ENCODE measurements at regions not wholly inside any gene's neighbourhood (a gene's known extent, or its start where the extent isn't known, plus 50 kb on each side); places are given as distances from the start of the nearest gene placed in this dataset.

DNA sequence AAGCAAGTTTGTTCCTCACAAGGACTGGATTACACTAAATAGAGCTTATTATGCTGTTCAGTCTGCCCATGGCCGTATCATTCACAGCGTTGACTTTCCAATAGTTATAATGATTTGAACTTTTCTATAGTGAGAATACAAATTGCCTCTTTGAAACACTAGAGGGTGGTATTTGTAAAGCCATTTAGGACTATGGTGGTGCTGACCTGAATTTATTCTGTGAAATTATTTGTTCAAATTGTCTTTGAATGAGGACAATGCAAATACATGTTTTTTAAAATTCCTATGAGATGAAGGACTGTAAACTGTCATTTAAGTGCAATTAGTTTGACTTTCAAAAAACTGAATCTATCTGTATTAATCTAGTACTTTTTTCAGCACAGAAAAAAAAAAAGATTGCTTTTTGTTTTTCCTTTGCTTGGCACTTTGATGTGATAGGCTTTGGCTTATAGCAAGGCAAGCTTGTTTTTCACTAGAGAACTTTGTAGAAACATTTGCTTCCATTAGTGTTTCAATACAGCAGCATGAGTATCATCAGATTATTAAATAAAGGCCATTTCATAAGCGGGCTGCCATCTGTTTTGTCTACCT is 122.7 kb upstream of the TMEM229A start:
- DNase-seq, result no peak
- Histone ChIP-seq H3K27me3 (no peaks in the 10 kb centered on the region), H3K4me3 (ENCODE audit: low read depth, low read length) (no peak overlapping the region), H3K9me3 (no peaks in the 10 kb centered on the region), H3K36me3 (no peaks in the 10 kb centered on the region), H3K4me1 (no peaks in the 10 kb centered on the region; the same call in 1 of the 2 replicates)
- TF ChIP-seq, protein P1, sequence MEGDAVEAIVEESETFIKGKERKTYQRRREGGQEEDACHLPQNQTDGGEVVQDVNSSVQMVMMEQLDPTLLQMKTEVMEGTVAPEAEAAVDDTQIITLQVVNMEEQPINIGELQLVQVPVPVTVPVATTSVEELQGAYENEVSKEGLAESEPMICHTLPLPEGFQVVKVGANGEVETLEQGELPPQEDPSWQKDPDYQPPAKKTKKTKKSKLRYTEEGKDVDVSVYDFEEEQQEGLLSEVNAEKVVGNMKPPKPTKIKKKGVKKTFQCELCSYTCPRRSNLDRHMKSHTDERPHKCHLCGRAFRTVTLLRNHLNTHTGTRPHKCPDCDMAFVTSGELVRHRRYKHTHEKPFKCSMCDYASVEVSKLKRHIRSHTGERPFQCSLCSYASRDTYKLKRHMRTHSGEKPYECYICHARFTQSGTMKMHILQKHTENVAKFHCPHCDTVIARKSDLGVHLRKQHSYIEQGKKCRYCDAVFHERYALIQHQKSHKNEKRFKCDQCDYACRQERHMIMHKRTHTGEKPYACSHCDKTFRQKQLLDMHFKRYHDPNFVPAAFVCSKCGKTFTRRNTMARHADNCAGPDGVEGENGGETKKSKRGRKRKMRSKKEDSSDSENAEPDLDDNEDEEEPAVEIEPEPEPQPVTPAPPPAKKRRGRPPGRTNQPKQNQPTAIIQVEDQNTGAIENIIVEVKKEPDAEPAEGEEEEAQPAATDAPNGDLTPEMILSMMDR (IDR thresholded peaks at IDR 0.05; ENCODE audit: low read depth, low read length), result peak; percentile 59

DNA sequence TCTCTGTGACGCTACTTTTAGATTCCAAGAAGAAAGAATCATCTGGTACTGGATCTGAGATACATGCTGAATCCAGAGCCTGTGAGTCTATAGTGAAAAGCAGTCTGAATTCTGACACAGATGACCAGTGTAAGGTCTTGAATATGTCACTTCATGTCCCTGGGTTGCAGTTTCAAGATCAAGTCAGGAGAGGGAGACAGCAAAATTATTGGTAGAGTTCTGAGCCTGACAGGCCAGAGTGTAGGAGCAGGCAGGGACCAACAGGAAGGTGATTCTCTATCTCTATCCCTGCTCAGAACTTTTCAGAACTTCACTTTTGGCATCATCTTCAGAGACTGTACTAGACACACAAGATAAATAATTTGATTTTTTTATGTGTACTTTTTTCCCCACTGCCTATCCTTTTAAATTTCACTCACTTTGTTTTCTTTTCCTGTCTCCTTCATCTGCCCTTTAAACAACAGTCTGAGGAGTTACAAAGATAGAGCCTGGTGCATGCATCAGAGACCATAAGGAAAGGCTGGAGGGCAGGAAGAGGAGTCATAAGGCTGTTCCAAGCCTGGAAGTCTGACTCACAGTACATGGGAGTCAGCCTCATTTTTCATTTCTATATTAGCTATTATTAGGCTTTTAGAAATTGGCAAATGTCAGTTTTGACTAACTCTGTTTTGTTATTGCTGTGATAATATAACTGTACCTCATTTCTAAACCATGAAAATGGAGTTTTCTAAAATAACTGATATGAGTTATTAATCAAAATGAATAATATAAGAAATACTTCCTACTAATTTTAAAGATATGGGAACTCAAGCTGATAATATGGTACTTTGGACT is 120.2 kb upstream of the TMEM229A start:
- TF ChIP-seq, protein P1 (IDR thresholded peaks at IDR 0.05; ENCODE audit: low read depth, low read length), result peak; percentile 78
- Histone ChIP-seq H3K4me3 (ENCODE audit: low read depth, low read length) (no peak overlapping the region), H3K4me1 (no peaks in the 10 kb centered on the region; the same call in 1 of the 2 replicates), H3K9me3 (no peaks in the 10 kb centered on the region), H3K36me3 (no peaks in the 10 kb centered on the region), H3K27me3 (no peaks in the 10 kb centered on the region)
- peak; percentile 44 for DNase-seq

DNA sequence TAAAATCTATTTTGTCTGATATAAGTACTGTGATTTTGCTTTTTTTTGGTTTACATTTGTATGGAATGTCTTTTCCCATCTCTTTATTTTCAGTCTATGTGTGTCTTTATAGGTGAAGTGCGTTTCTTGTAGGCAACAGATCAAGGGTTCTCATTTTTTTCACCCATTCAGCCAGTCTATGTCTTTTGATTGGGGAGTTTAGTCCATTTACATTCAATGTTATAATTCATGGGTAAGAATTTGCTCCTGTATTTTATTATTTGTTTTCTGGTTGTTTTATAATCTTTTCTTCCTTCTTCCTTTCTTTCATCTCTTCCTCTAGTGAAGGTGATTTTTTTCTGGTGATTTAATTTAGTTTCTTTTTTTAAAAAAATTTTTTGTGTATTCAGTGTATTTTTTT is 104.8 kb upstream of the TMEM229A start:
- TF ChIP-seq, protein P1 (IDR thresholded peaks at IDR 0.05; ENCODE audit: low read depth, low read length), result no peak
- no peak for DNase-seq
- Histone ChIP-seq H3K27me3 (no peaks in the 10 kb centered on the region), H3K36me3 (no peaks in the 10 kb centered on the region), H3K9me3 (no peaks in the 10 kb centered on the region), H3K4me3 (ENCODE audit: low read depth, low read length) (no peak overlapping the region), H3K4me1 (no peaks in the 10 kb centered on the region)

DNA sequence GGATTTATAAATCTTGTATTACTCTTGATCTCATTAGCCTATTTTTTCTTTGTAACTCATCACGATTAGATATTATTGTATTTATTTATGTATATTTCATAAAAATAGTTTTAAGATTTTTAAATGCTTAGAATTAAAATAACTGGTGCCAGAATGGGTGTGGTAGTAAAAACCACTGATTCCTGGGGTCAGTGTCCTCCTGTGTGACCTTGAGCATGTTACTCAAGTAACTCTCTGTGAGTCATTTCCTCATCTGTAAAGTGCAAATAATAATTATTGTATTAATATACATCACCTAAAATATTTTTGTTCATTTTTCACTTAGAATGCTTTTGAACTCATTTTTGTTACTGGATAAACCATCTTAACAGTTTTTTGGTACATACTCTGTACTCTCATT is 91.3 kb upstream of the TMEM229A start:
- TF ChIP-seq, protein P1 (IDR thresholded peaks at IDR 0.05; ENCODE audit: low read depth, low read length), result no peak
- Histone ChIP-seq H3K36me3 (no peaks in the 10 kb centered on the region), H3K4me1 (no peaks in the 10 kb centered on the region), H3K9me3 (no peaks in the 10 kb centered on the region), H3K27me3 (no peaks in the 10 kb centered on the region), H3K4me3 (ENCODE audit: low read depth, low read length) (no peak overlapping the region)
- no peak for DNase-seq

DNA sequence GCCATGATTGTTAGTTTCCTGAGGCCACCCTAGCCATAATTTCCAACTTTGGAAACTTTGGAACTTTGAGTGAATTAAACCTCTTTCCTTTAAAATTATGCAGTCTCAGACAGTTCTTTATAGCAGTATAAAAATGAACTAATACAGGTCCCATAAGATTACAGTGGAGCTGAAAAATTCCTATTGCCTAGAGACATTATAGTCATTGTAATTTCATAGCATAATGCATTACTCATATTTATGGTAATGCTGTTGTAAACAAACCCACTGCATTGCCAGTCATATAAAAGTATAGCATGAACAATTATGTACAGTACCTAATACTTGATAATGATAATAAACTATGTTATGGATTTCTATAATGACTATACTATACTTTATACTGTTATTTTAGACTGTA is 88.0 kb upstream of the TMEM229A start:
- Histone ChIP-seq H3K36me3 (no peaks in the 10 kb centered on the region), H3K9me3 (no peaks in the 10 kb centered on the region), H3K4me3 (ENCODE audit: low read depth, low read length) (no peak overlapping the region), H3K27me3 (no peaks in the 10 kb centered on the region), H3K4me1 (no peaks in the 10 kb centered on the region)
- DNase-seq, result no peak
- TF ChIP-seq, protein P1 (IDR thresholded peaks at IDR 0.05; ENCODE audit: low read depth, low read length), result no peak

DNA sequence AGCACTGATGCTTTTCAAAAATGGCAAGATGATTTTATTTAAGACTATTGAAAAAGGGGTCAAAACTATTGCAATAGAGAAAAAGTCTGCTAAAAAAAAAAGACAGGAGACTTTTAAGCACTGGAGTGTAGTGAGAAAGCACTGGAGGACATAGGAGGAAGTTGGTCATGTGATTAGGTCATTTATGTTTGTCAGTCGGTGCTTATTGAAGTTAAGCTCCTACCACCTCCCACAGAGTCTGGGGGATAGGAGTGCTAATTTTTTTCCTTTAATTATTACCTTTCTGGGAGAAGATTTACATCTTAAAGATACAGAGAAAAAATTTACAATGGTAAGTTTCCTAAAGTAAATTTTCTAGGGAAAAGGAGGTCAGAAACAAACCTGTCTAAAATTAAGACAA is 80.2 kb upstream of the TMEM229A start:
- H3K4me1 ChIP-seq, result no peaks in the 10 kb centered on the region
- no peaks in the 10 kb centered on the region for H3K9me3 ChIP-seq
- H3K4me3 ChIP-seq (ENCODE audit: low read depth, low read length), result no peak overlapping the region
- no peak for DNase-seq
- no peaks in the 10 kb centered on the region for H3K27me3 ChIP-seq
- TF ChIP-seq, protein P1 (IDR thresholded peaks at IDR 0.05; ENCODE audit: low read depth, low read length), result no peak
- H3K36me3 ChIP-seq, result no peaks in the 10 kb centered on the region
